ENCODE measurements at regions not wholly inside any gene's neighbourhood (a gene's known extent, or its start where the extent isn't known, plus 50 kb on each side); places are given as distances from the start of the nearest gene placed in this dataset.

- TF ChIP-seq CTCF (conservative IDR thresholded peaks at IDR 0.05 in 1 of 2, IDR thresholded peaks at IDR 0.05 in 1 of 2; ENCODE audit: low read depth in 1 of 2, low read length in 2 of 2) (no peak), EZH2 (IDR thresholded peaks at IDR 0.05; ENCODE audit: low read length, missing control alignments) (no peak)
These were observed 177.5 kb downstream of the FOXO1 start for GRCh38 chr13:40488869-40489391.

All from fibroblast of lung (primary cell).